ENCODE measurements at regions not wholly inside any gene's neighbourhood (a gene's known extent, or its start where the extent isn't known, plus 50 kb on each side); places are given as distances from the start of the nearest gene placed in this dataset.

- Histone ChIP-seq H3K27me3 (replicated peaks; ENCODE audit: insufficient read depth, low read depth, low read length, poor library complexity) (no peaks in the 10 kb centered on the region), H3K9me3 (ENCODE audit: low read depth, low read length, poor library complexity, severe bottlenecking) (peaks cover 2% of the 10 kb centered on the region), H3K27ac (ENCODE audit: low read depth, low read length, poor library complexity, severe bottlenecking) (no peak overlapping the region), H3K36me3 (ENCODE audit: insufficient read depth, low read length, poor library complexity, severe bottlenecking) (no peaks in the 10 kb centered on the region), H3K4me3 (ENCODE audit: low read depth, low read length, poor library complexity, severe bottlenecking) (no peak overlapping the region), H3K4me1 (ENCODE audit: insufficient read depth, low read length, poor library complexity, severe bottlenecking) (peaks cover 12% of the 10 kb centered on the region)
- ChIA-PET CTCF (no interaction called here), POLR2A (ENCODE audit: low non-redundant PET) (no interaction called here)
- intact Hi-C loops (cut with micrococcal nuclease; ENCODE audit: unreplicated experiment) = no loop called here
- no peak for TF ChIP-seq CTCF (conservative IDR thresholded peaks at IDR 0.05; ENCODE audit: low read depth, low read length)
- TF ChIP-seq EZH2 (IDR thresholded peaks at IDR 0.05; ENCODE audit: borderline replicate concordance, low read depth, low read length, poor library complexity, severe bottlenecking) = no peak
- BruUV-seq (replicated peaks) = no TSS peak
- no peak for DNase-seq (ENCODE audit: low spot score)
Observed at GRCh38 chr22:27250418-27250817, 551.1 kb downstream of the MN1 start.

- ChIA-PET POLR2A (ENCODE audit: low non-redundant PET) (no interaction called here), CTCF (no interaction called here)
- intact Hi-C loops (cut with micrococcal nuclease; ENCODE audit: unreplicated experiment) = no loop called here
- Histone ChIP-seq H3K4me3 (ENCODE audit: low read depth, low read length, poor library complexity, severe bottlenecking) (no peak overlapping the region), H3K9me3 (ENCODE audit: low read depth, low read length, poor library complexity, severe bottlenecking) (peaks cover 5% of the 10 kb centered on the region), H3K4me1 (ENCODE audit: insufficient read depth, low read length, poor library complexity, severe bottlenecking) (peaks cover 12% of the 10 kb centered on the region), H3K36me3 (ENCODE audit: insufficient read depth, low read length, poor library complexity, severe bottlenecking) (no peaks in the 10 kb centered on the region), H3K27ac (ENCODE audit: low read depth, low read length, poor library complexity, severe bottlenecking) (no peak overlapping the region), H3K27me3 (replicated peaks; ENCODE audit: insufficient read depth, low read depth, low read length, poor library complexity) (no peaks in the 10 kb centered on the region)
- DNase-seq (ENCODE audit: low spot score) = no peak
- TF ChIP-seq CTCF (conservative IDR thresholded peaks at IDR 0.05; ENCODE audit: low read depth, low read length) (no peak), EZH2 (IDR thresholded peaks at IDR 0.05; ENCODE audit: borderline replicate concordance, low read depth, low read length, poor library complexity, severe bottlenecking) (no peak)
- no TSS peak for BruUV-seq (replicated peaks)
Observed at GRCh38 chr22:27250886-27251285, 550.7 kb downstream of the MN1 start.

- DNase-seq (ENCODE audit: low spot score) = no peak
- no peak overlapping the region for H3K4me3 ChIP-seq (ENCODE audit: low read depth, low read length, poor library complexity, severe bottlenecking)
- no peaks in the 10 kb centered on the region for H3K36me3 ChIP-seq (ENCODE audit: insufficient read depth, low read length, poor library complexity, severe bottlenecking)
- ChIA-PET POLR2A (ENCODE audit: low non-redundant PET) (no interaction called here), CTCF (no interaction called here)
- peaks cover 12% of the 10 kb centered on the region for H3K4me1 ChIP-seq (ENCODE audit: insufficient read depth, low read length, poor library complexity, severe bottlenecking)
- no peak overlapping the region for H3K27ac ChIP-seq (ENCODE audit: low read depth, low read length, poor library complexity, severe bottlenecking)
- BruUV-seq (replicated peaks) = no TSS peak
- no peak for TF ChIP-seq EZH2 (IDR thresholded peaks at IDR 0.05; ENCODE audit: borderline replicate concordance, low read depth, low read length, poor library complexity, severe bottlenecking)
- no peak for TF ChIP-seq CTCF (conservative IDR thresholded peaks at IDR 0.05; ENCODE audit: low read depth, low read length)
- no peaks in the 10 kb centered on the region for H3K27me3 ChIP-seq (replicated peaks; ENCODE audit: insufficient read depth, low read depth, low read length, poor library complexity)
- intact Hi-C loops (cut with micrococcal nuclease; ENCODE audit: unreplicated experiment) = no loop called here
- H3K9me3 ChIP-seq (ENCODE audit: low read depth, low read length, poor library complexity, severe bottlenecking) = peaks cover 5% of the 10 kb centered on the region
Observed at GRCh38 chr22:27251563-27251962, 550.0 kb downstream of the MN1 start.

All from A673 (cell line).